Renal cortical epithelial cell (primary cell): ENCODE measurements at regions not wholly inside any gene's neighbourhood (a gene's known extent, or its start where the extent isn't known, plus 50 kb on each side); places are given as distances from the start of the nearest gene placed in this dataset.

ENCODE experiments used
- DNase-seq: peaks from one replicate; pipeline ENCODE4 v3.0.0-alpha.2; 2011; ENCODE audit warnings: low read depth

DNA sequence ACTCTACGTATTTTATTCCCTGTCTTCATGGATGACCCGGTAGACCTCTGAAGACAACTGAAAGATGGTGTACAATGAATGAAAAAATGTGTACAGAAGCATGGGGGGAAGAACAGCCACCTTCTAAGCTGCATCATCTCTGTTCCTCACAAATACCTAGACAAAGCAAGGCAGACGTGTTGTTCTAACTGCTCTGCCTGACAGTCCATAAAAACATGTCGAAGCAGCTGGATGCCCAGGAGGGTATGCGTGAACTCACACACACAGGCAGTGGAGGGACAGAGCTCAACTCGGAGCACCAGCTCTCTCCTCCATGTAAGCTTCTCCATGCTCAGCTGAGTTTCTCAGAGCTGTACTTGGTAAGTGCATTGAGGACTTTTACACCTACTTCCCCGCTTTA lies 327.4 kb downstream of the CTTN start:
- DNase-seq = no peak

GRCh38 chr11:70727021-70727420 lies 328.7 kb downstream of the CTTN start:
- no peak for DNase-seq

DNA sequence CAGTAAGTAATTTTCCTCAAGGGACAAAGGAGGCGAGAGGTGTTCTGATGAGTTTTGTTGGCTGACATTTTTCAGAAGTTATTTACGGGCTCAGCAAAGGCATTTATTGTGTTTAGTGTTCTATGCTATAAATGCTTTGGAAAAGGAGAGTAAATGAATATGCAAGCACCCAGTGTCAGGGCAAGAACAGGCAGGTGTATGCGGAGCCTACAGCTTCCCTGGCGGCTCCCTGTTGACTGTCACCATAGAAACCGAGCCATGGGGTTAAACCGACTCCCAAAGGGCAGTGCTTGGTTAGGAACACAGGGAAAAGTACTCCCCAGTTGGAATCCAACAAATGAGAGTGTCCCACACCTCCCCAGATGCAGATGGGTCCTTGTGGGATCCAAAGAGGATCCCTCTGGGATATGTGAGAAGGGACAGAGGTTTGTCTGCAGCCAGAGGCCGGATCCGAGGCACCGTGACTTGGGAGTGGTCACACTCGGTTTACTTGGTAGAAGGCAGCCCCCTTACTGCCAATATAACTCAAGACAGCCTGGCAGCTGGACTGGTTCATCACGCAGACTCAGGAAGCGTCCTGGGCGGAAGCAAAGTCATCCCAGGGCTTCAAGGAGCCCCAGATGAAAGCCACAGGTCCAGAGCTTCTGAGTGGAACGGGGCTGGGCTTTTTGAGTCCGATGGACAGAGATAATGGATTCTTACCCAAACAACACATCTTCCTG lies 329.7 kb downstream of the CTTN start:
- DNase-seq = no peak

DNA sequence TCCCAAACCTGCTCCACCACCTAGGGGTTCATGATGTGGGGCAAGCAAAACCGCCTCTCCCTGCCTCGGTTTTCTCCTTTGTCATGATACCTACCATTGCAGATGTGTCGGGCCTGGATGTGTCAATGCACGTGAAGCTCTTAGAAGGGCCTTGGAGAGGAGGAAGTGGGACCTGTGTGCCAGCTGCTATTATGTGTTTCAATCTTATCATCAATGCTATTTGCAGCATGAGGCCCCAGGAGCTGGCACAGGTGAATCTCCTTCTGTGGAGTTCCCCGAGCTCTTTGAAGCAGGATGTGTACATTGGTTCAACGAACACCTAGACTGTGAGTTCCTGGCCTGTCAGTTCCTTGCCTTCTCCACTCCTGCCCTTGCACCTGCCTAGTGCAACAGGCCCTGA lies 331.6 kb downstream of the CTTN start:
- no peak for DNase-seq

DNA sequence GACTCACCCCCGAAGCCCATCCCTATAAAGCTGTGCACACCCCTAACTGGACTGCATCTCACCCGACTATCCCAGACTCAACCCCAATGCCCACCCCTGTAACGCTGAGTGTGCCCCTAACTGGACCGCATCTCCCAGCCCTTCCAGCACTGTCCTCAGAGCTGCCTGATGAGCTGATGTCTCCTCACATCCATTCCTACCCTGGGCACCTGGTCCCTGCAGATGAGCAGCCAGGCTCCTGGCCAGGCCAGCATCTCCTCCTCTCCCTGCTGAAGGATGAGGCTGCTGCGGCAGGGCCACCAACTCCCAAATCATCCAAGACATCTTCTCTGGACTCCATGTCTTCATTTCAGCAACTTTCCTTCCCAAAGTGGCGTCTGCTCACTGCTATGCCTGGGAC lies 332.1 kb downstream of the CTTN start:
- DNase-seq = no peak

GRCh38 chr11:70731271-70732022 lies 333.1 kb downstream of the CTTN start:
- DNase-seq = no peak

DNA sequence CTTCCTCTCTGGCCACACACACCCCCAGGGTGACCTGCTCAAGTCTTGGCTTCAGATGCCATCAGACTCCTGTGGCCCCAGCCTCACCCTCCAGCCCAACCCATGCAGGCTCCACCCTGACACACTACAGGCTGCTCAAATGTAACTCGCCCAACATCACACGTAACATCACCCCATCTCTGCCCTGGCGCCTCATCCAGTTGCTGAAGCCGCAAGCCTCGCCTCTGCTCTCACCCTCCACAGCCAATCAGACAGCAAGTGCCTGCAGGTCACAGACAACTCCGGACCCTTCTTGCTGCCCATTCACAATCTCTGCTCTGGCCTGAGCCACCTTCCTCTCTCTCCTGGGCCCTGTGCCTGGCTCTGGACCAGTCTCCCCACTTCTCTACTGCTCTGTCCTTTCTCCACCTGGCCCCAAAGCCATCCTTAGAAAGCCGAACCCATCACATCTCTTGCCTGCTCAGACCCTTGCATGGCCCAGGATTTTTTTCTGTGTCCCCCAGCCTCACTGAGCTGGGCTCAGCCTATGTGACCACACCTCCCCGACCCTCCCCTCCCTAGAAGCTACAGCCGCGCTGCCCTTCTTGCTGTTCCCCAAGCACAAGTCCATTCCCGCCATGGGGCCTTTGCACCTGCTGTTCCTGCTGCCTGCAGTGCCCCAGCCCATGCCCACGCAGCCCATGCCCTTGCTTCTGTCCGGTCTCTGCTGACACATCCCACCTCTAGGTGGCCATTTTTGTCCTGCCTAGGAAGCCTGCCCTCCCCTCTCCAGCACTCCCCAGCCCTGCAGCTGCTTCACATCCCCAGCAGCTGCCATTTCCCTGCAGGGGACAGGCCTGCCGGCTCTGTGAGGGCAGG lies 333.9 kb downstream of the CTTN start:
- DNase-seq = no peak

- no peak for DNase-seq
These were observed 334.5 kb downstream of the CTTN start for GRCh38 chr11:70732881-70733196.

- no peak for DNase-seq
These were observed 335.3 kb downstream of the CTTN start for GRCh38 chr11:70733327-70734325.

- DNase-seq = no peak
These were observed 336.1 kb downstream of the CTTN start for GRCh38 chr11:70734379-70734778.

DNA sequence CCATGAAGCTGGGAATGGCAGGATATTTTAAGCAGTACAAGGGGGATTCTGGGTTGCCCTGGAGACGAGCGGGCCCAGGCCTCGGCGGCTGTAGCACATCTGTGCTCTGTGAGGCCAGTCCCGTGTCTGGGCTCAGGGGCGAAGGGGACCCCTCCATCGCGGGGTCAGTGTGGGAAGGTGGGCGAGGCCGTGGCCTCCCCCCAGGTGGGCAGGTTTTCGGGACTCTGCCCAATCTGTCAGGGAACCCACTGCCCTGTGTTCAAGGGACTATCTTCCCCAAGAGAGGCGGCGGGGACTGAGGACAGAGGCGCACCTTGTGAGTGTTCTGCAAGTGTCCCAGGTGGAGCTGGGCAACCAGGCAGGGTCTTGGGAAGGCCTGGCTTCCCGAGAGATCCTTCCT lies 336.6 kb downstream of the CTTN start:
- DNase-seq = no peak

GRCh38 chr11:70735976-70736375 lies 337.6 kb downstream of the CTTN start:
- DNase-seq = no peak

DNA sequence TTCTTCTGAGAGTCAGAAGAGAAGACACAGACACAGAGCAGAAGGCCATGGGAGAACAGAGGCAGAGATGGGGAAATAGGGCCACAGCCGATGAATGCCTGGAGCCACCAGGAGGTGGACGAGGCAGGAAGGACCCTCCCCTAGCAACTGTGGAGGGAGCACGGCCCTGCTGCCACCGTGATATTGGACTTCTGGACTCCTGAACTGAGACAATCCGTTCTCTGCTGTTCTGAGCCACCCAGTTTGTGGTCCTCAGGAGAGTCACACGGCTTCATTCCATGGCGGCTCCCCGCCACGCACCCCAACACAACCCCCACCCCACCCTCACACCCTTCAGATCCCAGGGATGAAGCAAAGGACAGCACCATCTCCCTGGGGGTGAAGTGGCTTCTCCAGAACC lies 338.1 kb downstream of the CTTN start:
- DNase-seq = no peak

- DNase-seq = no peak
These were observed 338.8 kb downstream of the CTTN start for GRCh38 chr11:70736937-70737640.

GRCh38 chr11:70737816-70738630 lies 339.7 kb downstream of the CTTN start:
- DNase-seq = no peak

DNA sequence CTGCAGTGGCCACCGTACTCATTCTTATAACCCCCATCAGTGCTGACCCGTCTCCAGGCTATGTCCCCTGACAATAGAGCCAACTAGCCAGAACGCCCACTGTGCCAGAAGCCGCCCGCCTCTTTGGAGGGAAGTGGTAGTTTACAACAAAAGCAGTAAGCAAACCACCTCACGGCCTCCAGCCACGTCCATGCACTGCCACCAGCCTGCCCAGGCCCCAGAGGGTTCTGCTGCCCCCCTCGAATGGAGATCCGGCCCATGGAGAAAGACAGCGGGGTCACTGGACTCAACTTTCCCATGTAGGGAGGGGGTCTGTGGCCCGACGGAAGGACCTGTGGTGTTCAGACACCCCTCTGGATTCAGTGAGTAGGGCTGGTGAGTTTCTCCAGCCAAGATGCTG lies 340.3 kb downstream of the CTTN start:
- no peak for DNase-seq

DNA sequence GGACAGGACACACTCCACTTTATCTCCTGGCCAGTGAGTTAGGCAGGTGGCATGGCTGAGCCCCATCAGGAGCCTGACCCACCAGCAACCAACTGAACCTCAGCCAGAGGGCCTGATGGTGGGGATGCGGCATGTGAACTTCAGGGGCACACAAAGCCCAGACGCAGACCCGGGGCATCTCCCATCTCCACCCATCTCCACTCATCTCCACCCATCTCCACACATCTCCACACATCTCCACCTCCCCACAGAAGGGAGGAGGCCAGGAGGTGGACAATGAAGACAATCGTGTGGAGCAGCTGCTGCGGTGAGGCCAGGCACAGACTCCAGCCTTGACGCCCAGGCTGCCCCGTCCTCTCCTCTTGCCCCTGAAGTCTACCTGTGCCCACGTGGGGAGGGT lies 340.8 kb downstream of the CTTN start:
- no peak for DNase-seq

DNA sequence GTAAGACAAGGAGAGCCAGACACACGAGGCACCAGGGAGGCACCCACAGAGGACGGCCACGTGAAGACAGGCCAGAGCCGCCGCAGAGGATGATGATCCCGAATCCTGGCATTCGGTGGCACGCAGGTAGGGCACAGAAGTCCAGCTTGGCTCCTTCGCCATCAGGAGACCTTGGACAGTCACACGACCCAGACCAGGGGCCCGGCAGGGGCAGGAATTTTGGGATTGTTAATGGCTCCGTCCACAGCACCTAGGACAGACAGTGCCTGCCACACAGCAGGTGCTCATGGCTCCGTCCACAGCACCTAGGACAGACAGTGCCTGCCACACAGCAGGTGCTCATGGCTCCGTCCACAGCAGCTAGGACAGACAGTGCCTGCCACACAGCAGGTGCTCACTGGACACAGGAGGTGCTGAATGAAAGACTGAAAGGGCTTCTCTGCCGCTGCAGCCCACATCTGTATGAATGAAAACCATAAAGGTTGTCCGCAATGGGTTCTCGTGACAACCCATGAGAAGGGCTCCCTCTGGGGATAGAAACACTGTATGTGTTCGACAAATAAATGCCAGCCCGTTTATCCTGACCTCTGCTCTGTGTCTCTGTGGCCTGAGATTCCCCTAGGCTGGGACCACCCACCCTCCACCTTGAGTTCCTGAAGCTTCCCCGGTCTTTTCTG lies 341.6 kb downstream of the CTTN start:
- DNase-seq = no peak

- DNase-seq = no peak
These were observed 342.1 kb downstream of the CTTN start for GRCh38 chr11:70740488-70740851.

DNA sequence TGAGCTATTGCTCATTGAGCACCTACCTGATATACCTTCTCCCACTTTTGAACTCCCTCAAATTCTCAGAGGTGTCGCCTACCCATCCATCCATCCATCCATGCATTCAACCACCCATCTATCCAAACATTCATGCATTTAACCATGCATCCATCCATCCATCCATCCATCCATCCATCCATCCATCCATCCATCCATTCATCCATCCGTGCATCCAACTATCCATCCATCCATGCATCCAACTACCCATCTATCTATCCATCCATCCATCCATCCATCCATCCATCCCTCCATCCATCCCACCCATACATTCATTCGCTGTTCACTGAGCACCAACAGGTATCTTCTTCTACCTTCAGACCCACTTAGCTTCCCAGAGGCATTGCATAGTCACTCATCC lies 342.8 kb downstream of the CTTN start:
- no peak for DNase-seq
